ENCODE measurements at regions not wholly inside any gene's neighbourhood (a gene's known extent, or its start where the extent isn't known, plus 50 kb on each side); places are given as distances from the start of the nearest gene placed in this dataset.

- CTCF ChIA-PET = interaction anchor here (1.1 to 1.2 kb wide), 2 partner anchors 12 to 656 kb away, joined by 4 read pairs; no protein-coding TSS in a partner anchor
- Histone ChIP-seq H3K27ac (ENCODE audit: low read depth in 2 of 2, low read length in 1 of 2) (no peak overlapping the region), H3K36me3 (replicated peaks in 1 of 2; ENCODE audit: control insufficient read depth in 1 of 2, insufficient read depth in 2 of 2, low read length in 1 of 2) (no peaks in the 10 kb centered on the region), H3K4me3 (ENCODE audit: low read depth in 2 of 2, low read length in 1 of 2) (no peak overlapping the region), H3K27me3 (ENCODE audit: insufficient read depth) (no peaks in the 10 kb centered on the region), H3K9ac (no peak overlapping the region), H3K9me2 (no peaks in the 10 kb centered on the region), H3K4me1 (ENCODE audit: control insufficient read depth in 1 of 2, insufficient read depth in 2 of 2, low read depth in 1 of 2, low read length in 1 of 2) (no peaks in the 10 kb centered on the region), H2AFZ (ENCODE audit: low read depth) (no peak overlapping the region), H4K20me1 (ENCODE audit: insufficient read depth) (no peaks in the 10 kb centered on the region), H3F3A (replicated peaks; ENCODE audit: insufficient read depth) (no peaks in the 10 kb centered on the region), H3K4me2 (no peak overlapping the region), H3K79me2 (ENCODE audit: insufficient read depth) (no peaks in the 10 kb centered on the region), H3K9me3 (no peaks in the 10 kb centered on the region)
- no peak for DNase-seq
- WGBS (ENCODE audit: low lambda C conversion rate) = 86% methylated on average over 4 of the region's 4 CpGs
- TF ChIP-seq TAF1 (IDR thresholded peaks at IDR 0.05; ENCODE audit: borderline replicate concordance, low read depth, low read length) (no peak), USF1 (IDR thresholded peaks at IDR 0.05; ENCODE audit: borderline replicate concordance, low read depth) (no peak), EZH2phosphoT487 (IDR thresholded peaks at IDR 0.05; ENCODE audit: borderline replicate concordance, low read depth) (no peak), MXI1 (IDR thresholded peaks at IDR 0.05; ENCODE audit: low read depth, low read length) (no peak), EP300 (IDR thresholded peaks at IDR 0.05; ENCODE audit: borderline replicate concordance in 1 of 2, low read depth in 1 of 2, low read length in 1 of 2) (no peak), ELF1 (IDR thresholded peaks at IDR 0.05) (no peak), CTCF (IDR thresholded peaks at IDR 0.05) (no peak), JUND (IDR thresholded peaks at IDR 0.05) (no peak), NFIC (IDR thresholded peaks at IDR 0.05; ENCODE audit: borderline replicate concordance) (no peak), TEAD4 (IDR thresholded peaks at IDR 0.05; ENCODE audit: borderline replicate concordance, insufficient read depth) (no peak), RAD21 (IDR thresholded peaks at IDR 0.05; ENCODE audit: low read length) (no peak), RCOR1 (IDR thresholded peaks at IDR 0.05; ENCODE audit: low read length) (no peak), FOSL2 (IDR thresholded peaks at IDR 0.05; ENCODE audit: borderline replicate concordance, low read depth) (no peak), POLR2AphosphoS5 (IDR thresholded peaks at IDR 0.05; ENCODE audit: low read depth, low read length) (no peak), SIN3A (IDR thresholded peaks at IDR 0.05; ENCODE audit: borderline replicate concordance, low read depth, low read length) (no peak)
- POLR2A ChIA-PET = no interaction called here
These were observed 654.1 kb upstream of the MARCKS start for GRCh38 chr6:113202852-113203714.

GRCh38 chr6:113203715-113204110 is 653.4 kb upstream of the MARCKS start:
- Histone ChIP-seq H3K27ac (ENCODE audit: low read depth in 2 of 2, low read length in 1 of 2) (no peak overlapping the region), H3F3A (replicated peaks; ENCODE audit: insufficient read depth) (no peaks in the 10 kb centered on the region), H2AFZ (ENCODE audit: low read depth) (no peak overlapping the region), H3K27me3 (ENCODE audit: insufficient read depth) (no peaks in the 10 kb centered on the region), H3K9ac (no peak overlapping the region), H3K4me1 (ENCODE audit: control insufficient read depth in 1 of 2, insufficient read depth in 2 of 2, low read depth in 1 of 2, low read length in 1 of 2) (no peaks in the 10 kb centered on the region), H3K9me2 (no peaks in the 10 kb centered on the region), H3K36me3 (replicated peaks in 1 of 2; ENCODE audit: control insufficient read depth in 1 of 2, insufficient read depth in 2 of 2, low read length in 1 of 2) (no peaks in the 10 kb centered on the region), H3K4me2 (no peak overlapping the region), H3K79me2 (ENCODE audit: insufficient read depth) (no peaks in the 10 kb centered on the region), H3K9me3 (no peaks in the 10 kb centered on the region), H3K4me3 (ENCODE audit: low read depth in 2 of 2, low read length in 1 of 2) (no peak overlapping the region), H4K20me1 (ENCODE audit: insufficient read depth) (no peaks in the 10 kb centered on the region)
- POLR2A ChIA-PET = no interaction called here
- 78% methylated on average over 4 of the region's 4 CpGs for WGBS (ENCODE audit: low lambda C conversion rate)
- CTCF ChIA-PET = interaction anchor here (1.2 kb wide), 1 partner anchor 655 kb away, joined by 4 read pairs; no protein-coding TSS in a partner anchor
- no peak for DNase-seq
- no peak for TF ChIP-seq JUND (IDR thresholded peaks at IDR 0.05)
- no peak for TF ChIP-seq RXRA (IDR thresholded peaks at IDR 0.05; ENCODE audit: borderline replicate concordance, low read depth)
- TF ChIP-seq MEF2A (IDR thresholded peaks at IDR 0.05; ENCODE audit: borderline replicate concordance, low read depth) = no peak
- no peak for TF ChIP-seq RFX5 (IDR thresholded peaks at IDR 0.05; ENCODE audit: low read length)
- no peak for TF ChIP-seq IRF3 (IDR thresholded peaks at IDR 0.05; ENCODE audit: low read depth, low read length)
- TF ChIP-seq NRF1 (IDR thresholded peaks at IDR 0.05; ENCODE audit: low read depth, low read length) = no peak
- no peak for TF ChIP-seq PBX3 (IDR thresholded peaks at IDR 0.05)
- no peak for TF ChIP-seq GABPA (IDR thresholded peaks at IDR 0.05; ENCODE audit: low read depth)

Data from SK-N-SH (cell line).